K562 (cell line): ENCODE measurements at regions not wholly inside any gene's neighbourhood (a gene's known extent, or its start where the extent isn't known, plus 50 kb on each side); places are given as distances from the start of the nearest gene placed in this dataset.

Source experiments
- ATAC-seq: fragments of 200-7000 bp; cut with Tn5 transposase; 3 replicates; pipeline ENCODE4 v1.9.1; 2020; ENCODE audit warnings: moderate library complexity
- BruUV-seq: library from RNA; stranded (reverse); fragments of 400-500 nt; replicated peaks from 2 replicates; lab custom pipeline; 2021; lab: Mats Ljungman, UMichigan
- CTCF ChIA-PET: fragments of 300-600 bp; formaldehyde crosslinking; extraction: SDS; loops from one replicate; lab custom pipeline; 2021; ENCODE audit warnings: low intra/inter-chr PET ratio; lab: Yijun Ruan, JAX
- POLR2A ChIA-PET: fragments of 300-600, 350-650 bp; sonication (Branson Sonifier 250); formaldehyde crosslinking; extraction: SDS; loops from one replicate; lab custom pipeline; 2021; ENCODE audit warnings: antibody characterized with exemption, inconsistent platforms; lab: Yijun Ruan, JAX
- DNase-seq, 4 experiments: peaks; one replicate each; pipeline versions ENCODE4 v3.0.0 to v3.0.0-alpha.2; 2011 to 2018; ENCODE audit warnings: low spot score in 3 of 4, mixed read lengths in 3 of 4; ENCODE audit errors: extremely low read depth in 1 of 4
- FAIRE-seq: peaks from 2 replicates; lab custom pipeline; 2011; peaks lifted over from hg19 to GRCh38; lab: Jason Lieb, UNC
- H2AFZ ChIP-seq: 2 replicates; pipeline ENCODE4 v1.6.0; 2011; ENCODE audit warnings: low read depth, low read length, control low read depth, inconsistent platforms
- H3K27ac ChIP-seq: fragments of 200-600 bp; 3 replicates; pipeline ENCODE4 v1.8.0; 2011; ENCODE audit warnings: low read depth, mild to moderate bottlenecking, control low read depth, inconsistent platforms, low read length, moderate library complexity, mixed read lengths; ENCODE audit errors: extremely low read depth
- H3K27me3 ChIP-seq, 2 experiments: fragments of 300-600 bp in 1 of 2; 2 replicates in 1 of 2; 3 replicates in 1 of 2; pipeline versions ENCODE4 v1.6.0 to v1.8.0; 2011; ENCODE audit warnings: inconsistent platforms in 2 of 2, low read length in 2 of 2, mild to moderate bottlenecking in 1 of 2, mixed read lengths in 1 of 2, moderate library complexity in 1 of 2; ENCODE audit not compliant: control insufficient read depth in 2 of 2, insufficient read depth in 2 of 2
- H3K36me3 ChIP-seq: fragments of 300-600 bp; 3 replicates; pipeline ENCODE4 v1.8.0; 2011; ENCODE audit warnings: mild to moderate bottlenecking, low read length, inconsistent platforms; ENCODE audit not compliant: control insufficient read depth, insufficient read depth
- H3K4me1 ChIP-seq, 2 experiments: fragments of 200-600 bp in 1 of 2; replicated peaks in 1 of 2; 2 replicates in 1 of 2; 3 replicates in 1 of 2; pipeline versions ENCODE4 v1.5.1 to v1.8.0; 2011; ENCODE audit warnings: inconsistent platforms in 2 of 2, low read length in 2 of 2, mild to moderate bottlenecking in 1 of 2, mixed read lengths in 1 of 2, moderate library complexity in 1 of 2; ENCODE audit not compliant: control insufficient read depth in 2 of 2, insufficient read depth in 2 of 2
- H3K4me2 ChIP-seq: 2 replicates; pipeline ENCODE4 v1.6.1; 2011; ENCODE audit warnings: low read length, control low read depth, inconsistent platforms, mixed read lengths; ENCODE audit not compliant: insufficient read depth
- H3K4me3 ChIP-seq: fragments of 200-600 bp; sonication (generic), shearing (Covaris generic); 2 replicates; pipeline ENCODE4 v1.5.1; 2016; ENCODE audit warnings: control low read depth, inconsistent platforms
- H3K79me2 ChIP-seq: fragments of 200-600 bp; 3 replicates; pipeline ENCODE4 v1.8.0; 2011; ENCODE audit warnings: low read length, inconsistent platforms; ENCODE audit not compliant: control insufficient read depth, insufficient read depth
- H3K9ac ChIP-seq, 2 experiments: 2 replicates each; pipeline versions ENCODE4 v1.6.0 to v1.6.1; 2011; ENCODE audit warnings: low read depth in 2 of 2, low read length in 2 of 2, control low read depth in 1 of 2, inconsistent platforms in 1 of 2, mild to moderate bottlenecking in 1 of 2, mixed read lengths in 1 of 2; ENCODE audit not compliant: insufficient read depth in 1 of 2
- H3K9me1 ChIP-seq: one replicate; pipeline ENCODE4 v1.6.0; 2011; ENCODE audit warnings: inconsistent platforms, mild to moderate bottlenecking, low read length, moderate library complexity; ENCODE audit not compliant: control insufficient read depth, insufficient read depth
- H3K9me3 ChIP-seq: replicated peaks from 2 replicates; pipeline ENCODE4 v1.5.1; 2011; ENCODE audit warnings: low read depth, low read length, inconsistent platforms; ENCODE audit not compliant: control insufficient read depth, insufficient read depth
- H4K20me1 ChIP-seq: replicated peaks from 2 replicates; pipeline ENCODE4 v1.6.1; 2011; ENCODE audit warnings: low read length, inconsistent platforms, mixed read lengths; ENCODE audit not compliant: control insufficient read depth, insufficient read depth
- CLOCK ChIP-seq: fragments of 250-450 bp; sonication (Bioruptor Pico); IDR thresholded peaks from 2 replicates; pipeline ENCODE4 v1.4.0; 2020; ENCODE audit warnings: mild to moderate bottlenecking, moderate library complexity, borderline replicate concordance
- JUND ChIP-seq, 2 experiments: IDR thresholded peaks; 2 replicates in 1 of 2; 3 replicates in 1 of 2; pipeline ENCODE4 v1.6.1; 2011; ENCODE audit warnings: borderline replicate concordance in 2 of 2, low read depth in 2 of 2, low read length in 2 of 2, improper control_type of control experiment in 1 of 2, missing biosample characterization in 1 of 2, missing genetic modification characterization in 1 of 2, missing genetic modification reagents in 1 of 2
- MTA3 ChIP-seq: fragments of 450-650 bp; formaldehyde crosslinking; IDR thresholded peaks from 2 replicates; pipeline ENCODE4 v1.6.1; 2017; ENCODE audit warnings: mild to moderate bottlenecking, borderline replicate concordance
- NR4A1 ChIP-seq, 2 experiments: fragments of 250-450 bp in 1 of 2; fragments of 450-650 bp in 1 of 2; sonication (Bioruptor Pico) in 1 of 2; IDR thresholded peaks; 2 replicates each; pipeline versions ENCODE4 v1.4.0 to v1.6.1; 2016 to 2020; ENCODE audit warnings: mild to moderate bottlenecking in 2 of 2, missing compliant biosample characterization in 1 of 2, missing genetic modification characterization in 1 of 2, moderate library complexity in 1 of 2
- ZBED1 ChIP-seq: IDR thresholded peaks from 2 replicates; pipeline ENCODE4 v1.6.1; 2014
- ZBTB5 ChIP-seq: fragments of 450-650 bp; IDR thresholded peaks from 2 replicates; pipeline ENCODE4 v1.6.1; 2017; ENCODE audit warnings: antibody characterized with exemption
- ZKSCAN1 ChIP-seq: fragments of 150-350 bp; IDR thresholded peaks from 2 replicates; pipeline ENCODE4 v1.6.1; 2016; ENCODE audit warnings: low read depth, low read length
- ZNF146 ChIP-seq: IDR thresholded peaks from one replicate; pipeline ENCODE4 v1.6.1; 2018; ENCODE audit warnings: missing compliant biosample characterization; ENCODE audit not compliant: unreplicated experiment
- ZNF232 ChIP-seq: sonication (generic); formaldehyde crosslinking; IDR thresholded peaks from 2 replicates; pipeline ENCODE4 v1.8.0; 2022; ENCODE audit warnings: mild to moderate bottlenecking, missing genetic modification reagents
- WGBS: fragments of 100-300 bp; shearing (Covaris generic); methylation state at CpG from one replicate; pipeline ENCODE4 v1.1.6; 2016; ENCODE audit warnings: low coverage, mixed read lengths; ENCODE audit not compliant: insufficient coverage; ENCODE audit errors: missing lambda C conversion rate; 5-methylcytosine and 5-hydroxymethylcytosine counted together
- in situ Hi-C: fragments of 300-500 bp; cut with MboI; formaldehyde crosslinking; loops from 4 replicates; pipeline ENCODE4 v1.15.0; 2018; ENCODE audit warnings: inconsistent platforms, mixed read lengths
- intact Hi-C: fragments of 100-400 bp; cut with micrococcal nuclease; formaldehyde crosslinking; loops from 2 replicates; pipeline ENCODE4 v1.14.2; 2022

GRCh38 chr5:5551499-5551898, 129.0 kb downstream of the ICE1 start (continued):
- TF ChIP-seq ZBED1 (no peak), ZKSCAN1 (no peak)
- TF ChIP-seq, all 486 proteins: peak for 0

- H3K27me3 ChIP-seq: peaks cover 0 to 9% of the 10 kb centered on the region in 2 experiments; a peak in 1 of 5 replicates
- no peak overlapping the region for H2AFZ ChIP-seq
- H3K36me3 ChIP-seq: no peaks in the 10 kb centered on the region
- in situ Hi-C loops (no loop called here), intact Hi-C loops (no loop called here)
- H3K4me2 ChIP-seq: no peak overlapping the region
- WGBS: 0% methylated on average over 3 of the region's 3 CpGs
- FAIRE-seq (no peak), DNase-seq (no peak), ATAC-seq (no peak)
- no TSS peak for BruUV-seq
- H4K20me1 ChIP-seq: 0 out of 2 replicates have a peak, but pooled peaks cover 4% of the 10 kb centered on the region
- H3K27ac ChIP-seq: no peak overlapping the region
- no peaks in the 10 kb centered on the region for H3K9me3 ChIP-seq
- no peak overlapping the region for H3K4me3 ChIP-seq
- ChIA-PET POLR2A (interaction anchor here (1.0 kb wide), 1 partner anchor 11 kb away, joined by 3 read pairs; no protein-coding TSS in a partner anchor), CTCF (no interaction called here)
- H3K9ac ChIP-seq: no peak overlapping the region
- H3K79me2 ChIP-seq: no peaks in the 10 kb centered on the region
- TF ChIP-seq ZBTB5 (no peak), JUND (IDR thresholded peaks at IDR 0.05; ENCODE audit: borderline replicate concordance, low read depth, low read length) (no peak), JUND (tag; IDR thresholded peaks at IDR 0.05; ENCODE audit: borderline replicate concordance, low read depth, low read length) (no peak), MTA3 (no peak), ZNF232 (CRISPR knock-in tag) (no peak), ZNF146 (CRISPR knock-in tag) (no peak), NR4A1 (CRISPR knock-in tag; IDR thresholded peaks at IDR 0.05) (no peak), NR4A1 (tag; IDR thresholded peaks at IDR 0.05) (no peak), CLOCK (CRISPR knock-in tag) (no peak)
- H3K9me1 ChIP-seq: no peaks in the 10 kb centered on the region
- no peaks in the 10 kb centered on the region for H3K4me1 ChIP-seq
Observed at GRCh38 chr5:5546408-5546807, 123.9 kb downstream of the ICE1 start.
